ENCODE measurements at regions not wholly inside any gene's neighbourhood (a gene's known extent, or its start where the extent isn't known, plus 50 kb on each side); places are given as distances from the start of the nearest gene placed in this dataset.

DNA sequence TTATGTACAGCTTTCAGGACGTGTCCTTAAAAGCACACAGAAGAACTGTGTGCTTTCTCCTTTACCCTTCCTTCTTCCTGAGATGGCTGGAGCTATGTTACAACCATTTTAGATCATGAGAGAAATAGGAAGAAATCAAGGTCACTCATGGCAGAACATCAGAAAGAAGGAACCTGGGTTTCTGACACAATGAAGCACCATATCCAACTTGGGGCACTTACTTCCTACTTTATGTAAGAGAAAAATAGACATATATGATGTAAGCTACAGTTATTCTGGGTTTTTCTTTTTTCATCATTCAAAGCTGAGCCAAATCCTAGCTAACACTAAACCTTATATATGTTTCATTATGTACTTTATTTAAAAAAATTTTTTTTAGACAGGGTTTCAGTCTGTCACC is 79.5 kb downstream of the FAM161A start:
- FAIRE-seq, result no peak
- DNase-seq (ENCODE audit: insufficient read length, low spot score), result no peak
- no peak for TF ChIP-seq POLR2A (IDR thresholded peaks at IDR 0.05; ENCODE audit: low read depth, low read length)

DNA sequence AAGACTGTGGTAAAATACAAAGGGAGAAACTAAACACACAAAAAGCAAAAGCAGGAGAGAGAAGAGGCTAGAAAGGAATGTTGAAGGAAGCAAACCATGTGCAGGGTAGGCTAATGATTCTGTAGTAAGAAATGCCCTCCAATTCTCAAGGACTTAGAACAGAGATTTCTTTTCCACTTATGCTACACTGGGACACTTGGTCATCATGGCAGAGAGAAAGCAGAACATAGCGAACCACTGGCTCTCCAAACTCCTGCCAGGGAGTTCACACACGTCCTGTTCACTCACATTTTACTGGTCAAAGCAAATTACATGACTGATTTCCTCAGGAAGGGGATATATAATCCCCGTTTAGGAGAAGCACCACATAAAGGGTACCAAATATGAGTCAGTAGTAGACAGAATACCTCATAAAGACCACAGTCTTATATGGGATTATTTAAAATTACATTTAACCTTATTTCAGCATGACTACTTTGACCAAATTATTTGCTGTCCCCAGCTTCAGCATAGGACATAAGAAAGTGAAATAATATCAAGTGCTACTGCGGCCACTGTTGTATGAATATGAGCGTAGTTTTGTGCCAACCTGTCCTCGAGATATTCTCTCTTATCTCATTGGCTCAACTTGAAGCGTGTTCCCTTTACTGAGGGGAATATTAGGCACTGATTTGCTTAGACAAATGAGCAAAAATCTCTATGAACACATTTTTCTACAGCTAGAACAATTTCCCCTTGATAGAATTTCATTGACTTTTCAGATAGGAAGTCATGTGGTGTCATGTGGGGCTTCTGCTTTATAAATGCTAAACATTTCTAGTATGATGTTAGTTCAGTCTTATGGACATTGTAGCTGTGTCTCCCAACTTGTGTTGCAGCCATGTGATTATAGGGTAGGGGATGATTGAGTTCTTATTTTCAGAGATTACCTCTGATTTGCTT is 81.7 kb downstream of the FAM161A start:
- no peak for FAIRE-seq

DNA sequence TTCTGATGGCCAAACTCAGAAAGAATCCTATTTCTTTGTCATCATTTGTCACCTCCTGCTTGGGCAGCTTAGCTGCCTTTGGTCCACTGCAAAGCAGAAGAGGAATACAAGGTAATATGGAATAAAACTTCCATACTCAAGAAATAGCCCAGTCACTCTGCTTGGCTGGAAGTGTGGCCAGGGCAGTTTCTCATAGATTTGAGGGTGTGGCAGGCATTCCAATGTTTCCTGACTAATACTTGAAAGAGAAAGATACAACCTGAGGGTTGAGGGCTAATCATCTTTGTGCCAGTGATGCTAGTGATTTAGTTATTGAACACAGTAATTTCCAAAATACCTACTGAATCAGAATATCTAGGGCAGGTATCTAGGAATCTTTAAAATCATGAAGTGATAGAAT is 83.1 kb downstream of the FAM161A start:
- peak; percentile 96 for FAIRE-seq
- peak; percentile 42 for DNase-seq (ENCODE audit: insufficient read length, low spot score)
- TF ChIP-seq POLR2A (IDR thresholded peaks at IDR 0.05; ENCODE audit: low read depth, low read length), result no peak

More for the DNA sequence above, 81.7 kb downstream of the FAM161A start:
- DNase-seq (ENCODE audit: insufficient read length, low spot score), result no peak
- TF ChIP-seq POLR2A (IDR thresholded peaks at IDR 0.05; ENCODE audit: low read depth, low read length), result no peak

DNA sequence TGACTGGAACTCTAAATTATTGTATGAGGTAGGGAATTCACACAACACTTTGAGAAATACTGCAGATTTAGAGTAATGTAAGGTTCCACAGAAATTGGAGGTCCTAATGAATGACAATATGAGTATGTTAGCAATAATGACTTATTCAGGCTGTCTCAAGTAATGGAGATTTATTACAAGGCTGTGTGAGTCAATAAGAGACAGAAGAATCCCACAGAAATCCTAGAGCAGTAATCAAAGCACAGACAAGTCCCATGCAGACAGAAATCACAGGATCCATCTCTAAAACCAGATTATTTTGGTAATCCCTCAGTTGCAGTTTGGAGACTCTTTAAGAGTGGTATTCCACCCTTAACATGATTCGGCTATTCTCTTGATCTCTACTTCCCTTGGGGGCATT is 83.6 kb downstream of the FAM161A start:
- TF ChIP-seq POLR2A (IDR thresholded peaks at IDR 0.05; ENCODE audit: low read depth, low read length), result no peak
- DNase-seq (ENCODE audit: insufficient read length, low spot score) (no peak), FAIRE-seq (no peak)

DNA sequence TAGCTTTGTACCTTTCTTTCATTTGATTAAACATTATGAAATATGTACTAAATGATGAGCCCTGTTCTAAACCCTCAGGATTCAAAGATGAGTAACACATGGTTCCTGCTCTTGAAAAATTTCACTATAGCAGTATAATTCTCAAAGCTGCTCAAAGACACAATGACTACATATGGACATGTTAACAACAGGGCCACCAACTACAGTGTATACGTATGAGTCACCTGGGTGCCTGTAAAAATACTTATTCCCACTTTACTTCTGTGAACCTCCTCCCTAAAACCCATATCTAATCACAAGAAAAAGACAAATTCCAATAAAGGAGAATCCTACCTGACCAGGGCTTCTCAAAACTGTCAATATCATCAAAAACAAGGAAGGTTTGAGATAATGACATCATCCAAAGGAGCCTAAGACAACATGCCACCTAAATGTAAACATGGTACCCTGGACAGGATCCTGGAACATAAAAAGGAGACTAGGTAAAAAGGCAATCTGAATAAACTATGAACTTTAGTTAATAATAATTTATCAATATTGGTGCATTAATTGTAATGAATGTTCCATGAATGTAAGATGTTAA is 84.7 kb downstream of the FAM161A start:
- no peak for DNase-seq (ENCODE audit: insufficient read length, low spot score)
- TF ChIP-seq POLR2A (IDR thresholded peaks at IDR 0.05; ENCODE audit: low read depth, low read length), result no peak
- FAIRE-seq, result no peak

DNA sequence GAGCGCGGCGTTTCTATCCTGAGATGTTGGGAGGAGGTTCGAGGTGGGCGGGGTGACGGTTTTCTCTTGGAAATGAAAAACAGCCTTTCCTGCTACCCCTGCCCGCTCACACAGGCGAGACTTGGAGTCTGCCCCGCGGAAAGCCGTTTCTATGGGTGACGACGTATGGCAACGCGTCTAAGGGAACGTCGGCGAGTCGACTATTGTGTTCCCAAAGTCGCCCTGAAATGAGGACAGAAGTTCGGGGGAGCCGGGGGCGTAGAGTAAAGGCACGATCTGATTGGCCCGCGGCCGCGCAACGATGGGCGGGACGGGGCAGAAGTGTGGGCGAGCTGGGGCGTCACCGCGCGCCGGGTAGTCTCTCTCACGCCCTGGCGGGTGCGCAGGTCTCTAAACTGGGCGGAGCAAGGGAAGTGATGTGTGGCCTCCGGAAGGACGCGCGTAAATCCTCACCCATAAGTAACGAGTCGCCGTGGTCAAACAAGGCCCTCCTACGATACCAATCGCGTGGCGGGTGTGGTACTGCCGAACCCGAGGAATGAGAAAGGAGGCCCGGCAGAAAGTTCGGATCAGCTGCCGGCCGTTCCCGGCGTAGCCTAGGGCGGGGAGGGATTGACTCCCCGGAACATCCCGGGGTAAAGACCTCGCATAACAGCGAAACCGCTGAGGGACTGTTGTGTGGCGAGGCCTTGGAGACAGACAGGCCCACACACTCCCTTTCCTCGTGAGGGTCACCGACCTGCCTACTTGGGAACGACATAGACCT is 89.6 kb downstream of the FAM161A start:
- peak; percentile 81 for DNase-seq (ENCODE audit: insufficient read length, low spot score)
- FAIRE-seq, result peak; percentile 90
- TF ChIP-seq POLR2A (IDR thresholded peaks at IDR 0.05; ENCODE audit: low read depth, low read length), result peak; percentile 61

DNA sequence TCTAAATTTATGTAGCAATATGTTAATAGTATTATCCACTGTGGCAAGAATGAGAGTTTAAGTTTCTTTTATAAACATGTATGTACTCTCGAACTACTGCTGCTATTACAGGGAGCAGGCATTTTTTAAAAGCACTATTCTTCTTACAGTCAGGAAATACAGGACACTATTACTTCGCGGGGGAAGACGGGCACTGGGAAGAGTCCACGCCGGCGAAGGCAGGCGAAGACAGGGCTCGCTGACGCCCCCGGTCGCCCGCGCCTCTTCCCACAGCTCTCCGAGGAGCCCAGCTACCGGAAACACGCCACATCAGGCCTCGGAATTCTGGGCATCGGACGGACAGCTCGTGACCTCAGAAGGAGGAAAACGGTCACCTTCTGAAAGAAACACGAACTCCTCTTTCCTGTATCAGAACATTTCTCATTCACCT is 90.2 kb downstream of the FAM161A start:
- no peak for FAIRE-seq
- no peak; the same call in 1 of the 2 replicates for TF ChIP-seq POLR2A (IDR thresholded peaks at IDR 0.05; ENCODE audit: low read depth, low read length)
- peak; percentile 59 for DNase-seq (ENCODE audit: insufficient read length, low spot score)

DNA sequence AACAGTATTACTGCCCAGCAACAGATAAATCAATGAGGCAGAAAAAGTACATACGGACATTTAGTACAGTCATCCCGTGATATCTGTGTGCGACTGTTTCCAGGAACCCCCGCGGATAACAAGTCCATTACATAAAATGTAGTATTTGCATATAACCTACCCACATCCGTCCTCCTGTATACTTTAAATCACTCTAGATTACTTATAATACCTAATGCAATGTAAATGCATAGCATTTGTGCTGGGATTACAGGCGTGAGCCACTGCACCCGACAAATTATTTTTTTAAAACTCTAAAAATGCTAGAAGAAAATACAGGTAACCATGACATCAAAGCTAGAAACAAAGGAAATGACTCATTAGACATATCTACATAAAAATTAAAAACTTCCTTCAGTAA is 91.6 kb downstream of the FAM161A start:
- FAIRE-seq, result no peak
- no peak for TF ChIP-seq POLR2A (IDR thresholded peaks at IDR 0.05; ENCODE audit: low read depth, low read length)
- DNase-seq (ENCODE audit: insufficient read length, low spot score), result no peak

DNA sequence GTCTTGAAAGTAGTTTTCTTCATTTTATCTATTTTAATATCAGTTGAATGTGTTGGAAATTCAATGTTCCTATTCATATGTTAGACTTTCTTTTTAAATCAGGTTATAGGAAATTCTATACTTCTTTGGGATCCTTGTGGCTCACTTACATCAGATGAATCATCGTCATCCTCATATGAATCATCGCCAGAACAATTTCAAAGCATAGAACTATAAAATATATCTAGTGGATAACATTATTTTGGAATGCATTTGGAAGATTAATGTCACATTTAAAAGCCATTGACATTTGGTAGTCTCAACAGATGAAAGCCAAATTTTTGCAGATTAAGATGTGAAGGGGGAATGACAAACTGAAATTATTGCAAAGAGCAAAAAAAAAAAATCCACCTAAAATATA is 94.1 kb downstream of the FAM161A start:
- FAIRE-seq (no peak), DNase-seq (ENCODE audit: insufficient read length, low spot score) (peak; percentile 42)
- TF ChIP-seq POLR2A (IDR thresholded peaks at IDR 0.05; ENCODE audit: low read depth, low read length), result no peak

DNA sequence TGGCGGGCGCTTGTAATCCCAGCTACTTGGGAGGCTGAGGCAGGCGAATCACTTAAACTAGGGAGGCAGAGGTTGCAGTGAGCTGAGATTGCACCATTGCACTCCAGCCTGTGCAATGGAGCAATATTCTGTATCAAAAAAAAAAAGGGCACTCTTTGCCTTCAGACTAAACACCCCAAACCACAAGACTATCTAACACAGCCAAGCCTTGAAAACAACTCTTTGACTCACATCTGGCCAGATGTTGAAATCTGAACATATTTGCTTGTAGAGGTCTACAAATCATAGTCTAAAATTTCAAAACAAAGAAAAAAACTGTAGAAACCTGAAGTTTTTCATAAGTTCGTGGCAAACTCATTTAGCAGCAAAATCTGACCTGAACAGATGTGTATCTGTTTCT is 94.9 kb downstream of the FAM161A start:
- DNase-seq (ENCODE audit: insufficient read length, low spot score) (no peak), FAIRE-seq (no peak)
- TF ChIP-seq POLR2A (IDR thresholded peaks at IDR 0.05; ENCODE audit: low read depth, low read length), result no peak

DNA sequence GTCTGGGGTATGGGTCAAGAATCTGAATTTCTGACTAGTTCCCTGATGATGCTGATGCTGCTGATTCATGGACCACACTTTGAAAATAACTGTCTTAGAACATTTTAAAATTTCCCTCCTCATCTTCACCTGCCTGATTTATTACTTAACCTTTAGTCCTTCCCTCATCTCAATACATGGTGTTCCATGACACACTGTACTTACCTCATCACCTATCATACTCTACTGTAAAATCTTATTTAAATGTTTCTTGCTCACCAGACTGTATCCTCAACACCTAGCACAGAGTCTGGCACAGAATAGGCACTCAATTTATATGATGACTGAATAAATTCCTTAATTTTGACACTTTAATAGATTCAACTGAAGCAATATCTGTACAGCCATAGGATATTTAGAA is 95.7 kb downstream of the FAM161A start:
- FAIRE-seq (peak; percentile 66), DNase-seq (ENCODE audit: insufficient read length, low spot score) (no peak)
- TF ChIP-seq POLR2A (IDR thresholded peaks at IDR 0.05; ENCODE audit: low read depth, low read length), result no peak

DNA sequence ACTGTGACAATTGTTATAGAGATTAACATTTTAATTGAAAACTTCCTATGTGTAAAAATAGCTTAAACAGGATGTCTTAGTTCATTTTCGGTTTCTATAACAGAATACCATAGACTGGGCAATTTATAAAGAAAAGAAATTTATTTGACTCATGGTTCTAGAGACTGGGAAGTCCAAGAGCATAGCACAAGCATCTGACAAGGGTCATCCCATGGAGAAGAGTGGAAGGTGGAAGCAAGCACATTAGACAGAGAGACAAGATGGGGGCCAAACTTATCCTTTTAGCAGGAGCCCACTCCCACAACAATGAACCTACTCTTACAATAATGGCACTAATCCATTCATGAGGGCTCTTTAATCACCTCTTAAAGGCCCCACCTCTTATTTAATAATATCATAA is 100.3 kb downstream of the FAM161A start:
- FAIRE-seq (no peak), DNase-seq (ENCODE audit: insufficient read length, low spot score) (no peak)
- TF ChIP-seq POLR2A (IDR thresholded peaks at IDR 0.05; ENCODE audit: low read depth, low read length), result no peak

DNA sequence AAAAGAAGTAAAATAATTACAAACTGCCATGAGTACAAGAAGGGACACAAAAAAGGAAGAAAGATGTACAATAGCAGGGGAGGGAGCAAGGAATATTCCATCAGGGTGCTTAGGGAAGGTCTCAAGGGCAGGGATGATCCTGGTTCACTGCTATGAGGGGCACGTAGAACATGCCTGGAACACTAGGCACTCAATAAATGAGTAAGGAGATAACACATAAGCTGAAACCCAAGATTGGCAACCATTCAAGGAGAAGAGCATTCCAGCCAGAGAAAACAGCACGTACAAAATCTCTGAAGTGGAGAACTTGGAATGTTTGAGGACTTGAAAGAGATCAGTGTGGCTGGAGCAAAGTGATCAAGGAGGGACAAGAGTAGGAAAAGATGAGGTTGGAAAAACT is 103.2 kb downstream of the FAM161A start:
- DNase-seq (ENCODE audit: insufficient read length, low spot score) (no peak), FAIRE-seq (no peak)
- TF ChIP-seq POLR2A (IDR thresholded peaks at IDR 0.05; ENCODE audit: low read depth, low read length), result no peak

DNA sequence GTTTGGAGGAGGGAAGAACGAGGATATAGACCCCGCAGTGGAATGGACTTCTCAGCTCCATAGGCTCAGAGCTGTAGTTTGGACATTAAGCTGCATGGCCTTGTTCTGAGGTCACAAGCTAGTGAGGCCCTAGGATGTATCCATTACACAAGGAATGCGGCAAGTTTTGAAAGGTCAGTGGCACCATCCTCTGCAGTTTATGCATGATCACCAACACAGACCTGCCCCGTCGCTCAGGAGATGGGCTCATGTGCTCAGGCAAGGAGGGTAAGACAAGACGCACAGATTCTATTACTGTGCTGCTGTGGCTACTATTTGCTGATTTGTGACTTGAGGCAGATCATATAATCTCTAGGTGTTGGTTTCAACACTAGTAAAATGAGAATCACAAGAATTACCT is 110.9 kb downstream of the FAM161A start:
- FAIRE-seq (no peak), DNase-seq (ENCODE audit: insufficient read length, low spot score) (no peak)
- TF ChIP-seq POLR2A (IDR thresholded peaks at IDR 0.05; ENCODE audit: low read depth, low read length), result no peak

Data from H54 (cell line).